ENCODE measurements at regions not wholly inside any gene's neighbourhood (a gene's known extent, or its start where the extent isn't known, plus 50 kb on each side); places are given as distances from the start of the nearest gene placed in this dataset.

GRCh38 chr10:130580975-130581374, 444.8 kb downstream of the GLRX3 start:
- TF ChIP-seq CTCF (IDR thresholded peaks at IDR 0.05) (no peak), POLR2A (IDR thresholded peaks at IDR 0.05) (no peak)

Measured in ovary (tissue), 3 donors.